ENCODE measurements at regions not wholly inside any gene's neighbourhood (a gene's known extent, or its start where the extent isn't known, plus 50 kb on each side); places are given as distances from the start of the nearest gene placed in this dataset.

- in situ Hi-C loops (cut with MboI): no loop called here
- H4K20me1 ChIP-seq (ENCODE audit: control insufficient read depth, insufficient read depth): no peaks in the 10 kb centered on the region
- FAIRE-seq (no peak), DNase-seq (ENCODE audit: low read depth, low spot score) (no peak), ATAC-seq (no peak)
- CTCF ChIA-PET: no interaction called here
- no peaks in the 10 kb centered on the region for H3K27me3 ChIP-seq (replicated peaks in 1 of 2; ENCODE audit: control insufficient read depth in 2 of 2, insufficient read depth in 2 of 2, low read length in 1 of 2)
- SMC1A ChIA-PET (ENCODE audit: uncharacterized antibody, unreplicated experiment): no interaction called here
- H2AFZ ChIP-seq (ENCODE audit: control insufficient read depth, low read depth, low read length): no peak overlapping the region
- POLR2A ChIA-PET: no interaction called here
- 32% methylated on average over 2 of the region's 2 CpGs for WGBS (ENCODE audit: insufficient coverage, insufficient replicate concordance, low lambda C conversion rate, missing lambda C conversion rate)
- no peaks in the 10 kb centered on the region for H3K79me2 ChIP-seq (ENCODE audit: control insufficient read depth, insufficient read depth, low read length)
- no TSS peak for BruUV-seq (replicated peaks)
- H3K27ac ChIP-seq (ENCODE audit: control insufficient read depth, insufficient read depth): no peak overlapping the region
- no peaks in the 10 kb centered on the region for H3K4me1 ChIP-seq (ENCODE audit: control insufficient read depth, insufficient read depth, low read length)
- intact Hi-C loops (cut with micrococcal nuclease; ENCODE audit: unreplicated experiment): no loop called here
- no peak overlapping the region for H3K4me2 ChIP-seq (ENCODE audit: control insufficient read depth, insufficient read depth)
- H3K4me3 ChIP-seq: no peak overlapping the region
- RAD21 ChIA-PET (ENCODE audit: unreplicated experiment): no interaction called here
- H3K9me3 ChIP-seq (replicated peaks; ENCODE audit: control insufficient read depth, insufficient read depth, low read length): no peaks in the 10 kb centered on the region
- H3K36me3 ChIP-seq (ENCODE audit: control insufficient read depth in 2 of 2, insufficient read depth in 2 of 2, low read length in 1 of 2): no peaks in the 10 kb centered on the region
- no peak for TF ChIP-seq RB1 (IDR thresholded peaks at IDR 0.05; ENCODE audit: borderline replicate concordance)
- TF ChIP-seq TCF3 (IDR thresholded peaks at IDR 0.05; ENCODE audit: borderline replicate concordance, insufficient read depth, low read depth, low read length): no peak
- no peak for TF ChIP-seq SREBF1 (IDR thresholded peaks at IDR 0.05; ENCODE audit: low read length)
- TF ChIP-seq RAD21 (IDR thresholded peaks at IDR 0.05; ENCODE audit: insufficient read depth, low read depth, low read length): no peak
- no peak for TF ChIP-seq KLF5 (IDR thresholded peaks at IDR 0.05; ENCODE audit: partially characterized antibody)
- TF ChIP-seq RUNX3 (IDR thresholded peaks at IDR 0.05; ENCODE audit: low read length): no peak
- TF ChIP-seq IKZF2 (IDR thresholded peaks at IDR 0.05): no peak
- TF ChIP-seq TBL1XR1 (IDR thresholded peaks at IDR 0.05; ENCODE audit: low read depth, low read length): no peak
- no peak for TF ChIP-seq CHD4 (IDR thresholded peaks at IDR 0.05)
- TF ChIP-seq STAT3 (IDR thresholded peaks at IDR 0.05; ENCODE audit: low read depth, low read length): no peak
- TF ChIP-seq BHLHE40 (IDR thresholded peaks at IDR 0.05; ENCODE audit: borderline replicate concordance in 1 of 2, low read depth in 2 of 2, low read length in 1 of 2): no peak
- no peak overlapping the region for H3K9ac ChIP-seq (ENCODE audit: control insufficient read depth, insufficient read depth, low read length)
These were observed 287.2 kb downstream of the NUF2 start for GRCh38 chr1:163608979-163609378.

DNA sequence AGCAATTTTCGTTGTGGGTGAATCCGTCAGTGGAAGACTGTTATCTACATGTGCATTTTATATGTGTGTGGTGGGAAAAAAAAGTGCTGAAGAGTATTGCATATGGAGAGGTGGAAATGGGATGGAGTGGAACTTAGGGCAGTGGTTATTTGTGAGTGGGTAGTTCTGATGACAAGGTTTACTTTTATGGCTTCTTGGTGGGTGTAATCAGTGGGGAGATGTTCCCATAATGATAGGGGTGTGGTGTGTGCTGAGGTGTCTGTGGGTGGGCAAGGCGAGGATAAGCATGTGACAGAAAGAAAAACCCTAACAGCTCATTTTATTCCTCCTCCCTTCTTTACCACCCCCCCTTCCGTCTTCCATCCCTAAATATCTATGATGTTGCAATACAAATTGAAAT is 288.1 kb downstream of the NUF2 start:
- FAIRE-seq (no peak), DNase-seq (ENCODE audit: low read depth, low spot score) (no peak), ATAC-seq (no peak)
- no peaks in the 10 kb centered on the region for H3K27me3 ChIP-seq (replicated peaks in 1 of 2; ENCODE audit: control insufficient read depth in 2 of 2, insufficient read depth in 2 of 2, low read length in 1 of 2)
- H3K9me3 ChIP-seq (replicated peaks; ENCODE audit: control insufficient read depth, insufficient read depth, low read length): no peaks in the 10 kb centered on the region
- ChIA-PET POLR2A (no interaction called here), SMC1A (ENCODE audit: uncharacterized antibody, unreplicated experiment) (no interaction called here), CTCF (no interaction called here), RAD21 (ENCODE audit: unreplicated experiment) (no interaction called here)
- H3K4me3 ChIP-seq: no peak overlapping the region
- no peak for TF ChIP-seq CEBPZ (IDR thresholded peaks at IDR 0.05; ENCODE audit: low read depth, low read length)
- no peak for TF ChIP-seq IRF5 (IDR thresholded peaks at IDR 0.05; ENCODE audit: borderline replicate concordance)
- TF ChIP-seq GABPA (IDR thresholded peaks at IDR 0.05; ENCODE audit: low read depth): no peak
- no peak for TF ChIP-seq CHD2 (IDR thresholded peaks at IDR 0.05; ENCODE audit: borderline replicate concordance, low read depth, low read length)
- in situ Hi-C loops (cut with MboI): no loop called here
- no peak overlapping the region for H3K27ac ChIP-seq (ENCODE audit: control insufficient read depth, insufficient read depth)
- H4K20me1 ChIP-seq (ENCODE audit: control insufficient read depth, insufficient read depth): no peaks in the 10 kb centered on the region
- BruUV-seq (replicated peaks): no TSS peak
- H3K9ac ChIP-seq (ENCODE audit: control insufficient read depth, insufficient read depth, low read length): no peak overlapping the region
- WGBS (ENCODE audit: insufficient coverage, insufficient replicate concordance, low lambda C conversion rate, missing lambda C conversion rate): 0% methylated on average over 4 of the region's 4 CpGs
- no peaks in the 10 kb centered on the region for H3K4me1 ChIP-seq (ENCODE audit: control insufficient read depth, insufficient read depth, low read length)
- H2AFZ ChIP-seq (ENCODE audit: control insufficient read depth, low read depth, low read length): no peak overlapping the region
- no peaks in the 10 kb centered on the region for H3K36me3 ChIP-seq (ENCODE audit: control insufficient read depth in 2 of 2, insufficient read depth in 2 of 2, low read length in 1 of 2)
- H3K79me2 ChIP-seq (ENCODE audit: control insufficient read depth, insufficient read depth, low read length): no peaks in the 10 kb centered on the region
- intact Hi-C loops (cut with micrococcal nuclease; ENCODE audit: unreplicated experiment): no loop called here
- H3K4me2 ChIP-seq (ENCODE audit: control insufficient read depth, insufficient read depth): no peak overlapping the region
